SK-N-DZ (cell line): ENCODE measurements at regions not wholly inside any gene's neighbourhood (a gene's known extent, or its start where the extent isn't known, plus 50 kb on each side); places are given as distances from the start of the nearest gene placed in this dataset.

Experiments
- DNase-seq: peaks from one replicate; pipeline ENCODE4 v3.0.0-alpha.2; 2015; ENCODE audit warnings: low spot score

GRCh38 chr9:78599926-78600325 lies 303.0 kb downstream of the PSAT1 start:
- no peak for DNase-seq

GRCh38 chr9:78601957-78602565 lies 305.1 kb downstream of the PSAT1 start:
- DNase-seq = peak; percentile 66

GRCh38 chr9:78605041-78606000 lies 308.4 kb downstream of the PSAT1 start:
- no peak for DNase-seq

- no peak for DNase-seq
Measured at GRCh38 chr9:78606001-78606379, 309.1 kb downstream of the PSAT1 start.

- DNase-seq = no peak
Measured at GRCh38 chr9:78607853-78608252, 310.9 kb downstream of the PSAT1 start.

- no peak for DNase-seq
Measured at GRCh38 chr9:78609450-78609849, 312.5 kb downstream of the PSAT1 start.

GRCh38 chr9:78612091-78612490 lies 315.2 kb downstream of the PSAT1 start:
- DNase-seq = no peak

GRCh38 chr9:78613006-78613405 lies 316.1 kb downstream of the PSAT1 start:
- no peak for DNase-seq

- DNase-seq = no peak
Measured at GRCh38 chr9:78614892-78615291, 318.0 kb downstream of the PSAT1 start.

GRCh38 chr9:78615372-78615771 lies 318.4 kb downstream of the PSAT1 start:
- DNase-seq = no peak

- DNase-seq = no peak
Measured at GRCh38 chr9:78618735-78619134, 321.8 kb downstream of the PSAT1 start.

- DNase-seq = no peak
Measured at GRCh38 chr9:78620303-78620702, 323.4 kb downstream of the PSAT1 start.

- no peak for DNase-seq
Measured at GRCh38 chr9:78620764-78621163, 323.8 kb downstream of the PSAT1 start.

GRCh38 chr9:78622126-78622525 lies 325.2 kb downstream of the PSAT1 start:
- DNase-seq = no peak

- DNase-seq = no peak
Measured at GRCh38 chr9:78626971-78627370, 330.0 kb downstream of the PSAT1 start.

GRCh38 chr9:78630966-78631365 lies 334.0 kb downstream of the PSAT1 start:
- no peak for DNase-seq

GRCh38 chr9:78640728-78641127 lies 343.8 kb downstream of the PSAT1 start:
- no peak for DNase-seq

GRCh38 chr9:78644359-78644758 lies 347.4 kb downstream of the PSAT1 start:
- DNase-seq = no peak

- no peak for DNase-seq
Measured at GRCh38 chr9:78654324-78654723, 357.4 kb downstream of the PSAT1 start.

GRCh38 chr9:78663369-78663768 lies 366.4 kb downstream of the PSAT1 start:
- DNase-seq = no peak

GRCh38 chr9:78664370-78664769 lies 367.4 kb downstream of the PSAT1 start:
- DNase-seq = no peak

GRCh38 chr9:78666818-78667414 lies 370.0 kb downstream of the PSAT1 start:
- DNase-seq = no peak
